Glutamatergic neuron (in vitro differentiated cells): ENCODE measurements at regions not wholly inside any gene's neighbourhood (a gene's known extent, or its start where the extent isn't known, plus 50 kb on each side); places are given as distances from the start of the nearest gene placed in this dataset.
A peak's percentile ranks its signal among the peaks of the same experiment; 100 is the strongest.

Experiments
- DNase-seq: peaks from one replicate; pipeline ENCODE4 v3.0.0; 2022
- H3K27ac Mint-ChIP-seq: one replicate; pipeline ENCODE4 v1.8.0; 2020; ENCODE audit warnings: mild to moderate bottlenecking, mixed read lengths, inconsistent platforms; ENCODE audit not compliant: unreplicated experiment
- H3K27me3 Mint-ChIP-seq: one replicate; pipeline ENCODE4 v1.8.0; 2020; ENCODE audit warnings: mild to moderate bottlenecking, moderate library complexity, mixed read lengths, inconsistent platforms; ENCODE audit not compliant: unreplicated experiment
- H3K36me3 Mint-ChIP-seq: one replicate; pipeline ENCODE4 v1.8.0; 2020; ENCODE audit warnings: mild to moderate bottlenecking, mixed read lengths, inconsistent platforms; ENCODE audit not compliant: unreplicated experiment
- H3K4me1 Mint-ChIP-seq: one replicate; pipeline ENCODE4 v1.8.0; 2020; ENCODE audit warnings: mild to moderate bottlenecking, low read depth, mixed read lengths, inconsistent platforms; ENCODE audit not compliant: unreplicated experiment
- H3K4me3 Mint-ChIP-seq: one replicate; pipeline ENCODE4 v1.8.0; 2020; ENCODE audit warnings: mild to moderate bottlenecking, mixed read lengths, inconsistent platforms; ENCODE audit not compliant: unreplicated experiment
- H3K9me3 Mint-ChIP-seq: one replicate; pipeline ENCODE4 v1.8.0; 2020; ENCODE audit warnings: mild to moderate bottlenecking, moderate library complexity, mixed read lengths, inconsistent platforms; ENCODE audit not compliant: unreplicated experiment
- CTCF ChIP-seq: fragments of 200-600 bp; sonication (generic); IDR thresholded peaks from one replicate; pipeline ENCODE4 v1.5.0; 2021; ENCODE audit not compliant: partially characterized antibody, unreplicated experiment

GRCh38 chr4:133355633-133356032 lies 206.5 kb downstream of the PCDH10 start:
- no peak for DNase-seq
- no peaks in the 10 kb centered on the region for H3K27me3 Mint-ChIP-seq
- no peak overlapping the region for H3K4me3 Mint-ChIP-seq
- no peak overlapping the region for H3K27ac Mint-ChIP-seq
- TF ChIP-seq CTCF: no peak
- H3K4me1 Mint-ChIP-seq: no peaks in the 10 kb centered on the region
- H3K36me3 Mint-ChIP-seq: no peaks in the 10 kb centered on the region
- no peaks in the 10 kb centered on the region for H3K9me3 Mint-ChIP-seq

- no peaks in the 10 kb centered on the region for H3K36me3 Mint-ChIP-seq
- no peak for TF ChIP-seq CTCF
- no peak overlapping the region for H3K4me3 Mint-ChIP-seq
- H3K9me3 Mint-ChIP-seq: no peaks in the 10 kb centered on the region
- DNase-seq: no peak
- no peak overlapping the region for H3K27ac Mint-ChIP-seq
- no peaks in the 10 kb centered on the region for H3K4me1 Mint-ChIP-seq
- no peaks in the 10 kb centered on the region for H3K27me3 Mint-ChIP-seq
These were observed 198.3 kb downstream of the PCDH10 start for GRCh38 chr4:133347409-133347808.

GRCh38 chr4:133324491-133324890 lies 175.4 kb downstream of the PCDH10 start:
- no peak overlapping the region for H3K27ac Mint-ChIP-seq

GRCh38 chr4:133323670-133324069 lies 174.6 kb downstream of the PCDH10 start:
- H3K4me1 Mint-ChIP-seq: no peaks in the 10 kb centered on the region
- H3K36me3 Mint-ChIP-seq: no peaks in the 10 kb centered on the region
- no peak for DNase-seq
- H3K27me3 Mint-ChIP-seq: no peaks in the 10 kb centered on the region
- no peak overlapping the region for H3K27ac Mint-ChIP-seq
- TF ChIP-seq CTCF: no peak
- H3K4me3 Mint-ChIP-seq: no peak overlapping the region
- H3K9me3 Mint-ChIP-seq: no peaks in the 10 kb centered on the region

More at GRCh38 chr4:133324491-133324890, 175.4 kb downstream of the PCDH10 start:
- no peak for DNase-seq
- Mint-ChIP-seq H3K4me3 (no peak overlapping the region), H3K9me3 (no peaks in the 10 kb centered on the region), H3K27me3 (no peaks in the 10 kb centered on the region), H3K36me3 (no peaks in the 10 kb centered on the region), H3K4me1 (no peaks in the 10 kb centered on the region)
- no peak for TF ChIP-seq CTCF

- Mint-ChIP-seq H3K27ac (no peak overlapping the region), H3K4me1 (no peaks in the 10 kb centered on the region), H3K36me3 (no peaks in the 10 kb centered on the region), H3K9me3 (no peaks in the 10 kb centered on the region), H3K27me3 (no peaks in the 10 kb centered on the region), H3K4me3 (no peak overlapping the region)
- DNase-seq: no peak
- peak; percentile 81 for TF ChIP-seq CTCF
These were observed 171.6 kb downstream of the PCDH10 start for GRCh38 chr4:133320576-133321170.
